22Rv1 (cell line): ENCODE measurements at regions not wholly inside any gene's neighbourhood (a gene's known extent, or its start where the extent isn't known, plus 50 kb on each side); places are given as distances from the start of the nearest gene placed in this dataset.

ENCODE experiments used
- CTCF ChIP-seq: fragments of 450-650 bp; IDR thresholded peaks from 2 replicates; pipeline ENCODE4 v1.5.1; 2017; ENCODE audit warnings: mild to moderate bottlenecking
- ZFX ChIP-seq: fragments of 450-650 bp; IDR thresholded peaks from 2 replicates; pipeline ENCODE4 v1.6.1; 2017; ENCODE audit warnings: antibody characterized with exemption, borderline replicate concordance

GRCh38 chr2:19465978-19466377 is 107.6 kb upstream of the OSR1 start:
- no peak for TF ChIP-seq CTCF
- TF ChIP-seq ZFX: no peak
